ENCODE measurements at regions not wholly inside any gene's neighbourhood (a gene's known extent, or its start where the extent isn't known, plus 50 kb on each side); places are given as distances from the start of the nearest gene placed in this dataset.
A peak's percentile ranks its signal among the peaks of the same experiment; 100 is the strongest.

DNA sequence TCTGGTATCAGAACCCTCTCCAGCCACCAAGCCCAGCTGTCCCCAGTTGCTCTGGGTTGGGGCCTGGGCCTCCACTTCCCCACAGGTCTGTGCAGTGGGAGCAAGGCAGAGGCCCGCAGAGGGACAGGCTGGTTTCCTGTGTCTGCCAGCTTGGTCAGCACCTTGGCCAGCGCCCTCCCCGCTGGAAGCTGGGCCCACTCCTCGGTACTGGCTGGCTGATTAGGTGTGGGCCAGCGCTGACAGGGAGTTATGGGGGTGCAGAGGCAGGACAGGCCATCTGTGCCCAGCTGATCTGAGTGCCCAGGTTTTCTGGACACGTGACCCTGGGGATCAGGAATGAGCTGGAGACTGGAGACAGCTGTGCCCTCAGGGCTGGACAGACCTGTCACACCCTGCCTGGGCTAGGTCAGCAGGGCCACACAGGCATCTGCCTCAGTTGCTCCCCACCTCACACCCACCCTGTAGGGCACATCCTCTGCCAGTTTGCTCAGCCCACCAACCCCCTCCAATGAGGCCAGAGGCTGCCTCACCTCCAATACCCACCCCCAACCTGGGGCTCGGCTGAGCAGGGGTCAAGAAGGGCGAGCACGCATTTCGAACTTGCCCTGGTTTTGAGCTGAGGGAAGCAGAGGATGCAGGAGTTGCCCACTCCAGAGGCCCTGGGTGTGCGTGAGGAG, 175.3 kb downstream of the IGLL1 start (continued):
- TF ChIP-seq, protein P1, sequence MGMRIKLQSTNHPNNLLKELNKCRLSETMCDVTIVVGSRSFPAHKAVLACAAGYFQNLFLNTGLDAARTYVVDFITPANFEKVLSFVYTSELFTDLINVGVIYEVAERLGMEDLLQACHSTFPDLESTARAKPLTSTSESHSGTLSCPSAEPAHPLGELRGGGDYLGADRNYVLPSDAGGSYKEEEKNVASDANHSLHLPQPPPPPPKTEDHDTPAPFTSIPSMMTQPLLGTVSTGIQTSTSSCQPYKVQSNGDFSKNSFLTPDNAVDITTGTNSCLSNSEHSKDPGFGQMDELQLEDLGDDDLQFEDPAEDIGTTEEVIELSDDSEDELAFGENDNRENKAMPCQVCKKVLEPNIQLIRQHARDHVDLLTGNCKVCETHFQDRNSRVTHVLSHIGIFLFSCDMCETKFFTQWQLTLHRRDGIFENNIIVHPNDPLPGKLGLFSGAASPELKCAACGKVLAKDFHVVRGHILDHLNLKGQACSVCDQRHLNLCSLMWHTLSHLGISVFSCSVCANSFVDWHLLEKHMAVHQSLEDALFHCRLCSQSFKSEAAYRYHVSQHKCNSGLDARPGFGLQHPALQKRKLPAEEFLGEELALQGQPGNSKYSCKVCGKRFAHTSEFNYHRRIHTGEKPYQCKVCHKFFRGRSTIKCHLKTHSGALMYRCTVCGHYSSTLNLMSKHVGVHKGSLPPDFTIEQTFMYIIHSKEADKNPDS (CRISPR knock-in tag; IDR thresholded peaks at IDR 0.05), result no peak
- peak; percentile 93 for TF ChIP-seq SALL1 (CRISPR knock-in tag; IDR thresholded peaks at IDR 0.05)
- TF ChIP-seq, protein P2, sequence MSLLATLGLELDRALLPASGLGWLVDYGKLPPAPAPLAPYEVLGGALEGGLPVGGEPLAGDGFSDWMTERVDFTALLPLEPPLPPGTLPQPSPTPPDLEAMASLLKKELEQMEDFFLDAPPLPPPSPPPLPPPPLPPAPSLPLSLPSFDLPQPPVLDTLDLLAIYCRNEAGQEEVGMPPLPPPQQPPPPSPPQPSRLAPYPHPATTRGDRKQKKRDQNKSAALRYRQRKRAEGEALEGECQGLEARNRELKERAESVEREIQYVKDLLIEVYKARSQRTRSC (CRISPR knock-in tag; IDR thresholded peaks at IDR 0.05; ENCODE audit: low read depth), result no peak
- no peak for TF ChIP-seq ZNF20 (CRISPR knock-in tag; IDR thresholded peaks at IDR 0.05)
- TF ChIP-seq, protein P3, sequence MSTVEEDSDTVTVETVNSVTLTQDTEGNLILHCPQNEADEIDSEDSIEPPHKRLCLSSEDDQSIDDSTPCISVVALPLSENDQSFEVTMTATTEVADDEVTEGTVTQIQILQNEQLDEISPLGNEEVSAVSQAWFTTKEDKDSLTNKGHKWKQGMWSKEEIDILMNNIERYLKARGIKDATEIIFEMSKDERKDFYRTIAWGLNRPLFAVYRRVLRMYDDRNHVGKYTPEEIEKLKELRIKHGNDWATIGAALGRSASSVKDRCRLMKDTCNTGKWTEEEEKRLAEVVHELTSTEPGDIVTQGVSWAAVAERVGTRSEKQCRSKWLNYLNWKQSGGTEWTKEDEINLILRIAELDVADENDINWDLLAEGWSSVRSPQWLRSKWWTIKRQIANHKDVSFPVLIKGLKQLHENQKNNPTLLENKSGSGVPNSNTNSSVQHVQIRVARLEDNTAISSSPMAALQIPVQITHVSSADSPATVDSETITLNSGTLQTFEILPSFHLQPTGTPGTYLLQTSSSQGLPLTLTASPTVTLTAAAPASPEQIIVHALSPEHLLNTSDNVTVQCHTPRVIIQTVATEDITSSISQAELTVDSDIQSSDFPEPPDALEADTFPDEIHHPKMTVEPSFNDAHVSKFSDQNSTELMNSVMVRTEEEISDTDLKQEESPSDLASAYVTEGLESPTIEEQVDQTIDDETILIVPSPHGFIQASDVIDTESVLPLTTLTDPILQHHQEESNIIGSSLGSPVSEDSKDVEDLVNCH (CRISPR knock-in tag; IDR thresholded peaks at IDR 0.05), result no peak
- TF ChIP-seq, protein P4, sequence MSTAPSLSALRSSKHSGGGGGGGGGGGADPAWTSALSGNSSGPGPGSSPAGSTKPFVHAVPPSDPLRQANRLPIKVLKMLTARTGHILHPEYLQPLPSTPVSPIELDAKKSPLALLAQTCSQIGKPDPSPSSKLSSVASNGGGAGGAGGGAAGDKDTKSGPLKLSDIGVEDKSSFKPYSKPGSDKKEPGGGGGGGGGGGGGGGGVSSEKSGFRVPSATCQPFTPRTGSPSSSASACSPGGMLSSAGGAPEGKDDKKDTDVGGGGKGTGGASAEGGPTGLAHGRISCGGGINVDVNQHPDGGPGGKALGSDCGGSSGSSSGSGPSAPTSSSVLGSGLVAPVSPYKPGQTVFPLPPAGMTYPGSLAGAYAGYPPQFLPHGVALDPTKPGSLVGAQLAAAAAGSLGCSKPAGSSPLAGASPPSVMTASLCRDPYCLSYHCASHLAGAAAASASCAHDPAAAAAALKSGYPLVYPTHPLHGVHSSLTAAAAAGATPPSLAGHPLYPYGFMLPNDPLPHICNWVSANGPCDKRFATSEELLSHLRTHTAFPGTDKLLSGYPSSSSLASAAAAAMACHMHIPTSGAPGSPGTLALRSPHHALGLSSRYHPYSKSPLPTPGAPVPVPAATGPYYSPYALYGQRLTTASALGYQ (CRISPR knock-in tag; IDR thresholded peaks at IDR 0.05), result no peak
- TF ChIP-seq RBM22 (optimal IDR thresholded peaks at IDR 0.05; ENCODE audit: low read length), result no peak
- no peak for TF ChIP-seq ZNF333 (CRISPR knock-in tag; IDR thresholded peaks at IDR 0.05; ENCODE audit: borderline replicate concordance)
- TF ChIP-seq RBM39 (IDR thresholded peaks at IDR 0.05; ENCODE audit: low read depth, low read length, poor library complexity, severe bottlenecking), result no peak
- TF ChIP-seq, protein P5, sequence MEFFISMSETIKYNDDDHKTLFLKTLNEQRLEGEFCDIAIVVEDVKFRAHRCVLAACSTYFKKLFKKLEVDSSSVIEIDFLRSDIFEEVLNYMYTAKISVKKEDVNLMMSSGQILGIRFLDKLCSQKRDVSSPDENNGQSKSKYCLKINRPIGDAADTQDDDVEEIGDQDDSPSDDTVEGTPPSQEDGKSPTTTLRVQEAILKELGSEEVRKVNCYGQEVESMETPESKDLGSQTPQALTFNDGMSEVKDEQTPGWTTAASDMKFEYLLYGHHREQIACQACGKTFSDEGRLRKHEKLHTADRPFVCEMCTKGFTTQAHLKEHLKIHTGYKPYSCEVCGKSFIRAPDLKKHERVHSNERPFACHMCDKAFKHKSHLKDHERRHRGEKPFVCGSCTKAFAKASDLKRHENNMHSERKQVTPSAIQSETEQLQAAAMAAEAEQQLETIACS (CRISPR knock-in tag; IDR thresholded peaks at IDR 0.05), result no peak
- TF ChIP-seq, protein P6, sequence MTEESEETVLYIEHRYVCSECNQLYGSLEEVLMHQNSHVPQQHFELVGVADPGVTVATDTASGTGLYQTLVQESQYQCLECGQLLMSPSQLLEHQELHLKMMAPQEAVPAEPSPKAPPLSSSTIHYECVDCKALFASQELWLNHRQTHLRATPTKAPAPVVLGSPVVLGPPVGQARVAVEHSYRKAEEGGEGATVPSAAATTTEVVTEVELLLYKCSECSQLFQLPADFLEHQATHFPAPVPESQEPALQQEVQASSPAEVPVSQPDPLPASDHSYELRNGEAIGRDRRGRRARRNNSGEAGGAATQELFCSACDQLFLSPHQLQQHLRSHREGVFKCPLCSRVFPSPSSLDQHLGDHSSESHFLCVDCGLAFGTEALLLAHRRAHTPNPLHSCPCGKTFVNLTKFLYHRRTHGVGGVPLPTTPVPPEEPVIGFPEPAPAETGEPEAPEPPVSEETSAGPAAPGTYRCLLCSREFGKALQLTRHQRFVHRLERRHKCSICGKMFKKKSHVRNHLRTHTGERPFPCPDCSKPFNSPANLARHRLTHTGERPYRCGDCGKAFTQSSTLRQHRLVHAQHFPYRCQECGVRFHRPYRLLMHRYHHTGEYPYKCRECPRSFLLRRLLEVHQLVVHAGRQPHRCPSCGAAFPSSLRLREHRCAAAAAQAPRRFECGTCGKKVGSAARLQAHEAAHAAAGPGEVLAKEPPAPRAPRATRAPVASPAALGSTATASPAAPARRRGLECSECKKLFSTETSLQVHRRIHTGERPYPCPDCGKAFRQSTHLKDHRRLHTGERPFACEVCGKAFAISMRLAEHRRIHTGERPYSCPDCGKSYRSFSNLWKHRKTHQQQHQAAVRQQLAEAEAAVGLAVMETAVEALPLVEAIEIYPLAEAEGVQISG (CRISPR knock-in tag; IDR thresholded peaks at IDR 0.05), result peak; percentile 74
- no peak for TF ChIP-seq NR2C2 (CRISPR knock-in tag; IDR thresholded peaks at IDR 0.05; ENCODE audit: borderline replicate concordance)
- TF ChIP-seq MIXL1 (CRISPR knock-in tag; IDR thresholded peaks at IDR 0.05), result peak; percentile 80; the same call in 1 of the 2 replicates
- TF ChIP-seq, protein P7, sequence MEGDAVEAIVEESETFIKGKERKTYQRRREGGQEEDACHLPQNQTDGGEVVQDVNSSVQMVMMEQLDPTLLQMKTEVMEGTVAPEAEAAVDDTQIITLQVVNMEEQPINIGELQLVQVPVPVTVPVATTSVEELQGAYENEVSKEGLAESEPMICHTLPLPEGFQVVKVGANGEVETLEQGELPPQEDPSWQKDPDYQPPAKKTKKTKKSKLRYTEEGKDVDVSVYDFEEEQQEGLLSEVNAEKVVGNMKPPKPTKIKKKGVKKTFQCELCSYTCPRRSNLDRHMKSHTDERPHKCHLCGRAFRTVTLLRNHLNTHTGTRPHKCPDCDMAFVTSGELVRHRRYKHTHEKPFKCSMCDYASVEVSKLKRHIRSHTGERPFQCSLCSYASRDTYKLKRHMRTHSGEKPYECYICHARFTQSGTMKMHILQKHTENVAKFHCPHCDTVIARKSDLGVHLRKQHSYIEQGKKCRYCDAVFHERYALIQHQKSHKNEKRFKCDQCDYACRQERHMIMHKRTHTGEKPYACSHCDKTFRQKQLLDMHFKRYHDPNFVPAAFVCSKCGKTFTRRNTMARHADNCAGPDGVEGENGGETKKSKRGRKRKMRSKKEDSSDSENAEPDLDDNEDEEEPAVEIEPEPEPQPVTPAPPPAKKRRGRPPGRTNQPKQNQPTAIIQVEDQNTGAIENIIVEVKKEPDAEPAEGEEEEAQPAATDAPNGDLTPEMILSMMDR (CRISPR knock-in tag; IDR thresholded peaks at IDR 0.05), result 0 out of 2 replicates have a peak, but pooled peaks have one; percentile 15
- peak; percentile 95 for TF ChIP-seq ZNF563 (CRISPR knock-in tag; IDR thresholded peaks at IDR 0.05)
